ENCODE measurements at regions not wholly inside any gene's neighbourhood (a gene's known extent, or its start where the extent isn't known, plus 50 kb on each side); places are given as distances from the start of the nearest gene placed in this dataset.

DNA sequence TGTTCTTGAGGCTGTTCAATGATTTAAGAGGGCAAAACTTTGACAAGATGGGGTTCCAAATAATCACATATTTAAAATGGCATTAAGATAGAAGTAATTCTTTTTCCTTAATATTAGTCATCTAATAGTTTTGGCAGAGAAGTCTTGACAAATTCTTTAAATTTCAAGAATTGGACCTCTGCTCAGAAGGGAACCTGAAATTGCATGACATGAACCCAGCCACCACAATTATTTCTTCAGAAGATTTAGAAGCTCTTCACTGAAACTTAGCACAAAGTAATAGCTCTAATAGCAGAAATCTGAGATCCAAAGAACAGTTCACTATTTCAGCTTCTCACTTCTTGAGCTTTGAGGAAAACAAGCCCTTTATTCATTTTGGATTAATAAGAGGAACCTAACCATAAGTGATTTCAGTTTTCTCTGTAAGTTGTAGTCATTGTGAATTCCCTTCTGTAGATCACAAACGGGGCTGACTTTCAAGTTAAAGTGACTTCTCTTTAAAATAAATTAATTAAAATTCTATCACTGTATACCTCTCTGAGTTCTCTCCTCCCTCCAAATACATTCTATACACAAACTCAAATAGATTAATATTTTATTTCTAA lies 100.6 kb upstream of the ITGA4 start:
- ATAC-seq (no peak), DNase-seq (no peak)
- no peaks in the 10 kb centered on the region for H3K4me1 ChIP-seq
- no peak overlapping the region for H3K4me3 ChIP-seq
- intact Hi-C loops (cut with DNase I) = no loop called here
- no peak overlapping the region for H3K27ac ChIP-seq
- no peaks in the 10 kb centered on the region for H3K9me3 ChIP-seq
- TF ChIP-seq, protein P1, sequence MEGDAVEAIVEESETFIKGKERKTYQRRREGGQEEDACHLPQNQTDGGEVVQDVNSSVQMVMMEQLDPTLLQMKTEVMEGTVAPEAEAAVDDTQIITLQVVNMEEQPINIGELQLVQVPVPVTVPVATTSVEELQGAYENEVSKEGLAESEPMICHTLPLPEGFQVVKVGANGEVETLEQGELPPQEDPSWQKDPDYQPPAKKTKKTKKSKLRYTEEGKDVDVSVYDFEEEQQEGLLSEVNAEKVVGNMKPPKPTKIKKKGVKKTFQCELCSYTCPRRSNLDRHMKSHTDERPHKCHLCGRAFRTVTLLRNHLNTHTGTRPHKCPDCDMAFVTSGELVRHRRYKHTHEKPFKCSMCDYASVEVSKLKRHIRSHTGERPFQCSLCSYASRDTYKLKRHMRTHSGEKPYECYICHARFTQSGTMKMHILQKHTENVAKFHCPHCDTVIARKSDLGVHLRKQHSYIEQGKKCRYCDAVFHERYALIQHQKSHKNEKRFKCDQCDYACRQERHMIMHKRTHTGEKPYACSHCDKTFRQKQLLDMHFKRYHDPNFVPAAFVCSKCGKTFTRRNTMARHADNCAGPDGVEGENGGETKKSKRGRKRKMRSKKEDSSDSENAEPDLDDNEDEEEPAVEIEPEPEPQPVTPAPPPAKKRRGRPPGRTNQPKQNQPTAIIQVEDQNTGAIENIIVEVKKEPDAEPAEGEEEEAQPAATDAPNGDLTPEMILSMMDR (IDR thresholded peaks at IDR 0.05) = no peak
- H3K27me3 ChIP-seq = no peaks in the 10 kb centered on the region
- no peaks in the 10 kb centered on the region for H3K36me3 ChIP-seq

DNA sequence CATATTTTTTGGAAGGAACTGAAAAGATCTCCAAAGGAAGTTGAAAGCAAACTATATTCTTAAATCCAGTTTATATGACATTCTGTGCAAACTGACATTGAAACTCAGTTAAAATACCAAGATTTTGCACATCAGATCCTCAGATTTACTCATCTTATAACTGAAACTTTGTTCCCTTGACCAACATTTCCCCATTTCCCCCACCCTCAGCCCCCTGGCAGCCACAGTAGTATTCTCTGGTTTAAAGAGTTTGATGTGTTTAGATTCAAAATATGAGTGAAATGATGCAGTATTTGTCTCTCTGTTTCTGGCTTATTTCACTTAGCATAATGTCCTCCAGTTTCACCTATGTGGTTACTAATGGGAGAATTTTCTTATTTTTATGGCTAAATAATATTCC lies 99.2 kb upstream of the ITGA4 start:
- Histone ChIP-seq H3K27me3 (no peaks in the 10 kb centered on the region), H3K27ac (no peak overlapping the region), H3K4me1 (no peaks in the 10 kb centered on the region), H3K4me3 (no peak overlapping the region), H3K9me3 (no peaks in the 10 kb centered on the region), H3K36me3 (no peaks in the 10 kb centered on the region)
- intact Hi-C loops (cut with DNase I) = no loop called here
- TF ChIP-seq, protein P1 (IDR thresholded peaks at IDR 0.05) = no peak
- DNase-seq (no peak), ATAC-seq (no peak)

DNA sequence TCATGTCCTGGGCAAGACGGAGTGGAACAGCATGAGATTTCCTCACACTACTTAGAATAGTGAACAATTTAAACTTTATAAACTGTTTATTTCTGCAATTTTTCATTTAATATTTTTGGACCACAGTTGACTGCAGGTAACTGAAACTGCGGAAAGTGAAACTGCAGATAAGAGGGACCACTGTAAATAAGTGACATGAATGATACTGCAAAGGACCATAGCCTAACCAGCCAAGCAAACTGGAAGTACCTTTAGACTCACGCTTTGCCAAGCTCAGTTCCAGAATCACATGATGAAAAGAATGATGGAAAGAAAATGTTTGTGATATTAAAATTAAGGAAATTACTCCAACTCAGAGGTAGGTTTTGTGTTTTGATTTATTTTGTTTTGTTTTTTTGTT lies 94.6 kb upstream of the ITGA4 start:
- no peaks in the 10 kb centered on the region for H3K4me1 ChIP-seq
- TF ChIP-seq, protein P1 (IDR thresholded peaks at IDR 0.05) = no peak
- H3K27ac ChIP-seq = no peak overlapping the region
- no peaks in the 10 kb centered on the region for H3K27me3 ChIP-seq
- no peaks in the 10 kb centered on the region for H3K36me3 ChIP-seq
- intact Hi-C loops (cut with DNase I) = no loop called here
- ATAC-seq (no peak), DNase-seq (no peak)
- H3K4me3 ChIP-seq = no peak overlapping the region
- H3K9me3 ChIP-seq = no peaks in the 10 kb centered on the region

DNA sequence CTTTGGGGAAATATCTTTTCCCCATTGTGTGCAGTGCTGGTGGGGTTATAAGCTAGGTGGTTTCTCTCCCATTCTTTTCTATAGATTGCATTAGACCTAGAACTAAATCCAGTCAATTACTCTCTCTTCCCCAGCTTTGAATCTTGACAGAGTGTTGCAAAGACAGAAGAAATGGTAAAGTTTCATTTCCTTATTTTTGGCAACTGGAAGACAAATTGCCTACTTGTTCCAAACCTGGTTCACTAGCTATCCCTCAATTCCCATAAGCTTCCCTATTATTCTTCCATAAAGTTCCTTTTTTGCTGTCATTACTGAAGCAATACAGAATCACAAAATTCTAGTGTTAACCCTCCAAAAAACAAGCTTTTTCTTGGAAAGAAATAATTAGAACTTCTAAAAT lies 94.0 kb upstream of the ITGA4 start:
- no peaks in the 10 kb centered on the region for H3K9me3 ChIP-seq
- H3K36me3 ChIP-seq = no peaks in the 10 kb centered on the region
- intact Hi-C loops (cut with DNase I) = no loop called here
- H3K27me3 ChIP-seq = no peaks in the 10 kb centered on the region
- no peak overlapping the region for H3K27ac ChIP-seq
- no peak for ATAC-seq
- no peak overlapping the region for H3K4me3 ChIP-seq
- H3K4me1 ChIP-seq = no peaks in the 10 kb centered on the region
- no peak for DNase-seq
- TF ChIP-seq, protein P1 (IDR thresholded peaks at IDR 0.05) = no peak

DNA sequence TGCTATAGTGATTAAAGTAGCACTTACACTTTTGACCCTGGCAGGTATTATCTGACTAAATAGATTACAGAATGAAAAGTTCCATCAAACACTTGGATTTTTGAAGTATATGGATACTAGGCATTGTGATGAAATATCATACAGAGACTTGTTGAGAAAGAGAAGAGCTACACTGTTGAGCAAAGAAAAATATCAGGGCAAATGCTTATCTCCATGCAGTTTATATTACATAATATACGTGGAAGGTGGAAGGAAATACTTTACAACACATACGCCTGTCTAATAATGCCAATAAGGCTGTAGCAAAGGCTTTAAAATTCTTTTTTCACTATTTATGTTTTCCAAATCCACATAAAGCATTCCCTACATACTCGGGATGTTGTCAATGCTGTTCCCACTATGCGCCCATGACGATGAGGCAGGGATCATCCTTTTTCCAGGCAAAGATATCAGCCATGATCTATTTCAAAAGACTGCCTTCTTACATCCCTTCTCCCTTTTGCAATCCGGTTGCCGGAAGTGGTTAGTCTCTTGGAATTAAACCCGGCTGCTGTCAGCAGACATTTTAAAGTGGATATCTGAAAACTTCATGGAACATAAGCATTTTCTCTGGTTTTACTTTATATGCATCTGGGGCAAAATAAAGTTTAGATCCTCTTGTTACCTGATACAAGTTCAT lies 92.6 kb upstream of the ITGA4 start:
- ATAC-seq (no peak), DNase-seq (no peak)
- intact Hi-C loops (cut with DNase I) = no loop called here
- H3K36me3 ChIP-seq = no peaks in the 10 kb centered on the region
- H3K9me3 ChIP-seq = no peaks in the 10 kb centered on the region
- TF ChIP-seq, protein P1 (IDR thresholded peaks at IDR 0.05) = no peak
- H3K27me3 ChIP-seq = no peaks in the 10 kb centered on the region
- no peak overlapping the region for H3K27ac ChIP-seq
- H3K4me1 ChIP-seq = no peaks in the 10 kb centered on the region
- no peak overlapping the region for H3K4me3 ChIP-seq
